Mammary epithelial cell (primary cell): ENCODE measurements at regions not wholly inside any gene's neighbourhood (a gene's known extent, or its start where the extent isn't known, plus 50 kb on each side); places are given as distances from the start of the nearest gene placed in this dataset.

Experiments
- EZH2 ChIP-seq: IDR thresholded peaks from 2 replicates; pipeline ENCODE4 v1.6.1; 2012; ENCODE audit warnings: low read length, inconsistent platforms, borderline replicate concordance
- TF ChIP-seq, protein P1 (sequence below), 2 donors: IDR thresholded peaks in 1 of 2; conservative IDR thresholded peaks in 1 of 2; 2 replicates each; pipeline ENCODE4 v1.5.1; 2011 to 2012; ENCODE audit warnings: inconsistent platforms in 2 of 2, low read length in 2 of 2, mild to moderate bottlenecking in 2 of 2, control low read depth in 1 of 2, low read depth in 1 of 2; ENCODE audit not compliant: insufficient read depth in 1 of 2; ENCODE audit errors: extremely low read depth in 1 of 2

- TF ChIP-seq, protein P1, sequence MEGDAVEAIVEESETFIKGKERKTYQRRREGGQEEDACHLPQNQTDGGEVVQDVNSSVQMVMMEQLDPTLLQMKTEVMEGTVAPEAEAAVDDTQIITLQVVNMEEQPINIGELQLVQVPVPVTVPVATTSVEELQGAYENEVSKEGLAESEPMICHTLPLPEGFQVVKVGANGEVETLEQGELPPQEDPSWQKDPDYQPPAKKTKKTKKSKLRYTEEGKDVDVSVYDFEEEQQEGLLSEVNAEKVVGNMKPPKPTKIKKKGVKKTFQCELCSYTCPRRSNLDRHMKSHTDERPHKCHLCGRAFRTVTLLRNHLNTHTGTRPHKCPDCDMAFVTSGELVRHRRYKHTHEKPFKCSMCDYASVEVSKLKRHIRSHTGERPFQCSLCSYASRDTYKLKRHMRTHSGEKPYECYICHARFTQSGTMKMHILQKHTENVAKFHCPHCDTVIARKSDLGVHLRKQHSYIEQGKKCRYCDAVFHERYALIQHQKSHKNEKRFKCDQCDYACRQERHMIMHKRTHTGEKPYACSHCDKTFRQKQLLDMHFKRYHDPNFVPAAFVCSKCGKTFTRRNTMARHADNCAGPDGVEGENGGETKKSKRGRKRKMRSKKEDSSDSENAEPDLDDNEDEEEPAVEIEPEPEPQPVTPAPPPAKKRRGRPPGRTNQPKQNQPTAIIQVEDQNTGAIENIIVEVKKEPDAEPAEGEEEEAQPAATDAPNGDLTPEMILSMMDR (conservative IDR thresholded peaks at IDR 0.05 in 1 of 2, IDR thresholded peaks at IDR 0.05 in 1 of 2; ENCODE audit: extremely low read depth in 1 of 2, insufficient read depth in 1 of 2, low read depth in 1 of 2, low read length in 2 of 2), result peak in 1 of 2 donors; percentile 1
- no peak for TF ChIP-seq EZH2
These were observed 60.7 kb downstream of the VCPKMT start for GRCh38 chr14:50055461-50056228.
